HG02973 (cell line): ENCODE measurements at regions not wholly inside any gene's neighbourhood (a gene's known extent, or its start where the extent isn't known, plus 50 kb on each side); places are given as distances from the start of the nearest gene placed in this dataset.
"Not testable (repeated sequence)": the region's sequence is repeated elsewhere in the genome, so short reads cannot be mapped to it uniquely, and the experiment has no call there.

Experiments
- ATAC-seq: cut with Tn5 transposase; IDR thresholded peaks from one replicate; pipeline ENCODE4 v1.9.1; 2021; ENCODE audit warnings: moderate library complexity; ENCODE audit not compliant: unreplicated experiment

DNA sequence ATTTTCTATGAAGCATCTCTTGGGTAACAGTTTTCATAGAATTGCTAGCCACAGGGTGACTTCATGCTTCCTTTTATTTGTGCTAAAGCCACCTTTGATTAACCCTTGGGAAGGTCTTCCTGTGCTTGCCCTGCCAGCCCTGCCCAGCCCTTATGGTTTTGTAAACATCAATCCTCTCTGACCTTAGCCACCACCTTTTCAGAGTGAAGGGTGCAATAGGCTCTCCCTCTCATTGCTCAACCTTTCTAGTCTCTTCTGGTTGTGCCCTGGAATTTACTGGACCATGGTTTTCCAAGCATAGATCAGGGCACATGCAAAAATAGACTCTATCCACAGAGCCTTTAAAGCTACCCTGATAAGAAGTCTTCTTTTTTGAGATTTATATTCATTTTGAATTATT, 77.7 kb upstream of the FRMD6 start:
- no peak for ATAC-seq

DNA sequence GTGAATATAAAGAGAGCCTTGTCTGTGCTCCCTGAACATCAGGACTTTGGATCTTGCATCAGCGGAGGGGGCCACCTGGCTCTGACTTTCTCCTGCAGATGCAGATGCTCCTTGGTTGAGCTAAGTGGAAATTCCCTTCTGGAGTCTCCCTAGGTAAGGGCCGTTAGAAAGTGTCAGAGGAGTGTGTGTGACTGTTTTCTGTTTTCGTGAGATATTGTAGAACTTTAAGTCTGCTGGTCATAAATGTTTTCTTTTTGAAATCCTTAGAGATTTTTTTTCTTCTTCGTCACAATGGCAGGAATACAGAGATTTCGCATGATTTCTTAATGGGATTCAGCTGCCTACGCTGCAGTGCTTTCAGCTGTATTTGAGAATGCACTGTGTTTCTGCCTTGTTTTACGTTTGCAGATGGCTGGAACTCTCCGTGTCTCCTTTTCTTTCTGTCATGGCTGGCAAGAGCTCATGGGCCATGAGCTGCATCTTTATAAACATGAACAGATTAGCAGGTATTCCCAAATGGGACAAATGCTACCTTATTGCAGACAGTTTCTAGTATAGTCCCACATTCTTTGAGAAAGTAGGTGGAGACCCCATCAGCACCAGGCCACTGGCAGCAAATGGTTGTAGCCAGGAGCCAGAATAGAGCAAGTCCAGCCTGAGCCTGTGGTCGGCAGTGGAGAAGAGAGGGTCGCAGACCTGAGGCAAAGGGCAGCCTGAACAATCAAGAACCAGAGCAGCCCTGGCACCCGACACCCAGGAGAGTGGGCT, 76.2 kb upstream of the FRMD6 start:
- ATAC-seq, result no peak

DNA sequence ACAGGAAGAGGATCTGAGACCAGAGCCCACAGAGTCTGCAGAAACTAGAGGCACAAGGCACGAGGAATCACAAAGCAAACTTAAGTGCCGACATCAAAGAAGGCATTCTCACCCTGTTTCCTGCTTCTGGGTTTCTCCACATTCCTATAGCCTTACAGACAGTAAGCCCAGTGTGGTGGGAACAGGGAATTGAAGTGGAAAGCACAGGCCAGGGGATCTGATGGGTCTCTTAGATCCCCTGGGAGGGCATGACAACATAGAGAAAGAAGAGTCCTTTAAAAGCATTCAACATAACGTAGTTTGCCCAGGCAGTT, 75.6 kb upstream of the FRMD6 start:
- ATAC-seq, result no peak

DNA sequence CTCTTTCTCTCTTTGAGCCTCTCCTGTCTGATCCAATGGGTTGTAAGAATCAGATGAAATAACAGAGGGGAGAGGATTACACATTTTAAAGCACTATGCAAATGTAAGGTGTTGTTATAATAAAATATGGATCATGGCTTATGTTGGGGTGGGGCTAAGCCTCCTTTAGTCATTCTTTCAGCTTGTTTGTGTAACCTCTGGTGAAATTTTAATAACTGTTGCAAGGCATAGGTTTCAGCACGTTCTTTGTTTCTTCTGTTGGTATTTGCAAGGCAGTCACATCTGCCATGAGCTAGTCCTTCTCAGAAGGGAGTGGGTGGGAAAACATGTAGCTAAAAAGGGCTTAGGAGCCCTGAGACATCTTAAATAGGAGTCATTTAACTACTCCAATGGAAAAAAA, 74.8 kb upstream of the FRMD6 start:
- ATAC-seq, result no peak

DNA sequence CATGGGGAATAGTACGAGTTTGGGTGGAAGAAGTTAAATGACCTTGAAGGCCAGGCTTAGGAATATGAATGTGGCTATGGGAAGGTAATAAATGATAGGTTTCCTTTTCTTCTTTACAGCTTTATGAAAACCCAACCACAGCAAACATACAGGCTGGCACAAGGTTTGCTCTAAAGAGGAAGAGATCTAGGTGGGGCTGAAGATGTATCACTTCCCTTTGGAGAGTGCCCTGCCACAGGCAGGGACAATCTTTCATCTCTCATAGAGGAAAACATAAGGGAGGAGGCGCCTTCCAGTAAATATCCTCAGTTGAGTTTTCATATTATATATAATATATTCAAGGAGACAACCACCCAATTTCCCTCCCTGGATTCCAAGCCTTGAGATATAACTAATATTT, 72.9 kb upstream of the FRMD6 start:
- no peak for ATAC-seq

DNA sequence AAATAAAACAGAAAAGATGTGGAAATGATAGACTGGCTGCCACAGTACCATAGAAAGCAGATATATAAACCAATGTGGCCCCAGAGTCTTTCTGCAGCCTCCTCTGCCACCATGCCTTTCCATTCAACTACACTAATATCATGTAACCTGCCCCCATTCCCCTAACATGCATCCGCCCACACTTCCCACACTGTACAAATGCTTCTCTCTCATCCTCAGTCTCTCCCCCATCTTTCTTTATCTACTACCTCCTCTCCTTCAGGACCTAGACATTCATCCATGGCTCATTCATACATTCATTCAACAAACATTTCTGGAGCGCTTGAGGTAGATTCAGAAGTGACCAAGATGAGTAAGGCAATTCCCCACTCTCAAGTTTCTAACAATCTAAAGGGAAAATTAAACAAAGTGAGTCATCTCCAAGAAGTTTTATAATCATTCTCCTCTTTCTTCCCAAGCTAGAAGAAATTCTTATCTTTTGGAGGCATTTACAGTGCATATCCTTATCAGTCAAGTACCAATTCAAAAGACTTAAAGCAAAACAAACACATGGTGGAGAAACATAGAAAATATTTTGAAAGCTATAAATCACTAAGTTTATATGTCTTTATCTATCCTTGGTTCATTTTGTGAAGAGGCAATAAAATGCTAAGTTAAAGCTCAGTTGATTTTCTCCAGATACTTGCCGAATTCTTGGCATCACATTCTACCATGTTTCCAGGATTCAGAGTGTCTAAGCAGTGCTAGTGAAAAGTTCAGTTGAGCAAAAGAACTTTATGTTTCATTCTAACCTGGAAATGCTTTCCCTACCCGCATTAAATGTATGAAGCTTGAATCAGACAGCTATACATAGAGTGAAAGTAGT, 70.5 kb upstream of the FRMD6 start:
- ATAC-seq, result no peak

DNA sequence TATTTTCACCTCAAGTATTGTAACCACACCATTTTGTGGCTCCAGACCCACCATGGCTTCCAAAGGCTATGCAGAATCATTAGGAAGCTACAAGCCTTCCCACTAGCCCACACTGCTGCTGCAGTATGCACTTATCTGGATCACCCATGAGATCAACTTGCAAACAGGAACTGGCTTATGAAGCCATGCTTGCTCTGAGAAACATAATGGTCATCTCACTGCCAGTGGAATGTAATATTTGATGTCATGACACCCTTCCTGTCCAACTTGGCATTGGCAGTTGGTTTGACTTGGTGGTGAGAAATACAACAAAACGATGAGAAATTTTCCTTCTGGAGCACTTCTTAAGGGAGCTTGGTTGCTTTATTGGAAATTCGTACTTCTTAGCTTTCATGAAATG, 69.3 kb upstream of the FRMD6 start:
- no peak for ATAC-seq

DNA sequence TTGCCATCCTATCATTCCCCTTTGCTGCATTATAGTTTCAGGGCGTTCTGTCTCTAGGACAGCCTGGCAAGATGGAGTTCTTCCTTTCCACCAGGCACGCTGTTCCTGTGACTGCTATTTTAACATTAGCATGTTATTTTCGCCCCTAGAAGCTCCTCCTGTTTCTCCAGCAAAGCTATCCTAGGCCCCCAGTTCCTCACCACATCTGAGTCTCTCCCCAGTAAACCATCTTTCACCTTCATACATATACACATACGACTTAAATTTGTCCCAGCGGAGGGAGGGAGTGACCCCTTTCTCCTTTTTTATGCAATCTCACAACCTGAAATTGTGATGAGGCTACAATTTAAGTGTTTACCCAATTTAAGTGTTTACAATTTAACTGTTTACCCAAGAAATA, 66.7 kb upstream of the FRMD6 start:
- no peak for ATAC-seq

DNA sequence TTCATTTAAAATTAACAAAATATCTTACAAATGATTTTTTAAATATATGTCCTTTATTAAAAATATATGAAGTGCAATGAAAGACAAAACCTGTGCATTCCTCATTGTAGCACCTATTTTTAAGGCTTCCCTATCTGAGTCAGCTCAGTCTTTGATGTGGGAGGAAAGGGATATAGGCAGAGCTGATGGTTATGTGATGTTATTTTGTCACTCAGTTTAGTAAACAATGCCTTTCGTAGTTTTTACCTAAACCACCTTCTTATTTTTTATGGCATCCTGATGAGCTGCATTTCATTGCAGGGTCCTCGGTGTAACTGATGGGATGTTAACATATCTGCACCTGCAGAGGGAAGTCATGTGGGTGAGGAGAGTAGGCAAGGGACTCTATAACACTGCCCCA, 58.9 kb upstream of the FRMD6 start:
- no peak for ATAC-seq

DNA sequence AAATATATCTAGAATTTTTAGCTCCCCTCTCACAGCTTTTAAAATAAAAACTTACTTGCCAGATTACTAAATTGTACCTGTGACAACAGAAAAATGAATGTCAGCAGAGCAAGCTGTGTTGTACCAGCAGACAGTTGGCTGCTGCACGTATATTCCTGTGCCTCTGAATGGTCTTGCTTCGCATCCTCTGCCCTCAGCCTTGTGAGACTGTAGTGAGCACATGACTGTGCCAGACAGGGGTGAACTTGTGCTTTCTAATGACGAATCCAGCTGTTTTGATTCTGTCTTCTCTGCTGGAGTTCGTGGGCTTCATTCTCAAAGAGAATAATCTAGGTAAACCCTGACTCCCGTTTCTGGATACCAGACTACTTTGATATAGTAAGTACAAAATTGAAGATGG, 58.3 kb upstream of the FRMD6 start:
- no peak for ATAC-seq

DNA sequence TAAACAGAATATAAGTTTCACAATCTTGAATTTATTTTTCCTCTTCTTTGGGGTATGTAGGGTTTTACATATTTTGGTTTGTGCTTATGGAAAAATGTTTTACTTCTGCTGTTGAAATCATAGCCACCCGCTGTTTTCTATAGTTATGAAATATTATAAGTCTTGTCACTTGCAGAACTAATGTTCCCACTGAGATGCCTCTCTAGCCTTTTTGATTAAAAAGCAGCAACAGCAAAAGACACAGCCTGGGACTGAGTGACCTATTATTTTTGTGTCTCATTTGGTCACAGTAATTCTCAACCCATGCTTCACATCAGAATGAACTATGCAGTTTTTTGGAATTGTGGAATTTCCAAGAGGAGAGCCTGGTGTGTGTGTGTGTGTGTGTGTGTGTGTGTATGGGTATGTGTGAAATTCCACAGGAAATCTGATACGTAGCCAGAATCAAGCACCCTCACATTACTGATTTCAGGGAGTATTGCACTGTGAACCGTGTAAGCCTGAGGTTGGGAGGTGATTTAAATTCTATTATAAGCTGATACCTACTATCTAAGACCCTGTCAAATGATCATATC, 55.7 kb upstream of the FRMD6 start:
- ATAC-seq, result no peak

DNA sequence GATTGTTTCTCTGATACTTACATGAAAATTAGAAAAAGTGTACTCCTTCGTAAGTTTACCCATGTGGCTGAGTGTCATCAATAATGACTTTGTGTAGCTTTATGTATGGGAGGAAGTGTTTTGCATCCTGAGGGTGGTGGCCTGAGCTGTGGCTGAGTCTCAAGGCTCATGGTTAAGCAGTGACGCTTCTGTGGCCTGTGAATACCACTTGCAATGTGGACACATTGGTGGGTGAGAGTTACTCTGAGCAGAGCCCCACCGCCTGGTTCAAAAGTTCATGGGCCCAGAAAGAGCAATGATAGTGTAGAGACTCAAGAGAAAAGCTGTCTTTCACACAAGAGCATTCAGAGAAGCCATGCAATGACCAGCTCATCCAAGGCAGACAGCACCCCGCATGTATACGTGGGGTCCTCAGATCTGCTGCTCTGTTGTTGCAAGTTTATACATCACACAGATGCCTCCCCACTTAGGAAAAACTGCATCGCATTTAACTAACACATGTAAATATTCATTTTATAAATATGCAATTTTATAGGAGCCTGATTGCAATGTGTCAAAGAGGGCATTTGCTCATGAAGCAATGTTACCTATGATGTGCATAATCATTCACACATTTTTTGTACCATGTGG, 55.1 kb upstream of the FRMD6 start:
- ATAC-seq, result no peak

DNA sequence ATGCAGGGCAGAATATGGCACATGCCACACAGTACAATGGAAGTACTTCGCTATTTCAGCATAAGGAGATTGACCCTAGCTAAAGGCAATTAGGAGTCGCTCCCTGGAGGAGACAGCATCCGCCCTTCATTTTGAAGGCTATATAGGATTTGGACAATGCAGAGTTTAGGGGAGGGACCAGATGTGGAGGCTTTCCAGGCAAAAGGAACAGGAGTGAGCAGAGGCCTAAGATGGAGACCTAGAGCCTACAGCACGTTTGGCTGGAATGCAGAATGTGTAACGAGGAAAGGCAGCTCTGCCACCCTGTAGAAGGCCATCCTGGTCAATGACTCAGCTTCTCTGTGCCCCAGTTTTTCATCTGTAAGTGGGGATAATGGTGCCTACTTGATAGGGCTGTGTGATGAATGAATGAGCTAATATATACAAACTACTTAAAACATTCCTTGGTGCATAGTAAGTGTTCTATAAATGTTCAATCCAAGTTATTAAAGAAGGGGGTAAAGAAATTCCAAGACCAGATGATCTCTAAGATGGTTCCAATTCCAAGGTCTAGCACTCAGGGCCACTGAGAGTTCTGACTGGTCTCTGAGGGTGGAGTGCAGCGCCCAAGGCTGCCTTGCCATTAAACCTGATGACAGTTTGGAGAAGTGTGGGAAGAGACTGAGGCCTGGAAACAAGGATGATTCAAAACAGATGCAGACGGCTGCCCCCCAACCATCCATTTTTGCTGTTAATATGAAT, 54.3 kb upstream of the FRMD6 start:
- ATAC-seq, result no peak

DNA sequence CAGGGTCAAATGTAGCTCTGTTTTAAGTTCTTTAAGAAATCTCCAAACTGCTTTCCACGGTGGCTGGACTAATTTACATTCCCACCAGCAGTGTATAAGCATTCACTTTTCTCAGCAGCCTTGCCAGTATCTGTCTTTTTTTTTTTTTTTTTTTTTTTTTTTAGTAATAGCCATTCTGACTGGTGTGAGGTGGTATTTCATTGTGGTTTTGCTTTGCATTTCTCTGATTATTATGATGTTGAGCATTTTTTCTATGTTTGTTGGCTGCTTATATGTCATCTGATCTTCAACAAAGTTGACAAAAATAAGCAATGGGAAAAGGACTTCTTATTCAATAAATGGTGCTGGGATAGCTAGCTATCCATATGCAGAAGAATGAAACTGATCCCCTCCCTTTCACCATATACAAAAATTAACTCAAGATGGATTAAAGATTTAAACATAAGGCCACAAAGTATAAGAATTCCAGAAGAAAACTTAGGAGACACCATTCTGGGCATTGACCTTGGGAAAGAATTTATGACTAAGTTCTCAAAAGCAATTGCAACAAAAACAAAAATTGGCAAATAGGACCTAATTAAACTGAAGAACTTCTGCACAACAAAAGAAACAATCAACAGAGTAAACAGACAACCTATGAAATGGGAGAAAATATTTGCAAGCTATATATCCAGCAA, 52.6 kb upstream of the FRMD6 start:
- ATAC-seq, result not testable (repeated sequence)

DNA sequence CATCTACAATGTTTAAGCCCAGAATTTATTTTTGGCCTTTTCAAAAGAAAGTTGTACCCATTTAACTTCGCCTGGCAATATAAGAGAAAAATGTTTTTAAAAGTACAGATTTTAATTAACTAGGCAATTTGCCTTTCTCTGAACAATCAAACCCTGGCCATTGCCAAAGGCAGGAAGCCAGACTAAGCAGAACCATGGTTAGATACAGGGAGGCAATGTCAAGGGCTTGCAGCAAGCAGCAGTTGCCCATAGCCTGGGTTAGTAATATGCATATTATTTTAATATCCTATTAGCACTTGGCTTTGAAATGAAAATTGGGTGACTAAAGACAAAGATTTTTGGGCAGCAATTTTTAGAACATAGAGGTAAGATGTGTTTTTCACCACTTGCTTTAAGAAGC, 51.1 kb upstream of the FRMD6 start:
- ATAC-seq, result no peak
